Trophoblast cell (in vitro differentiated cells and primary cell): ENCODE measurements at regions not wholly inside any gene's neighbourhood (a gene's known extent, or its start where the extent isn't known, plus 50 kb on each side); places are given as distances from the start of the nearest gene placed in this dataset.

Experiments
- DNase-seq, 2 donors: peaks; one replicate each; pipeline ENCODE4 v3.0.0-alpha.2; 2016
- H2AFZ ChIP-seq: 2 replicates; pipeline ENCODE4 v1.6.1; 2013; ENCODE audit warnings: low read length, moderate library complexity, mild to moderate bottlenecking; ENCODE audit not compliant: insufficient read depth, poor library complexity
- H2AK5ac ChIP-seq: 2 replicates; pipeline ENCODE4 v1.6.1; 2013; ENCODE audit warnings: mild to moderate bottlenecking, low read length
- H2BK120ac ChIP-seq: 2 replicates; pipeline ENCODE4 v1.6.1; 2013; ENCODE audit warnings: low read length, mild to moderate bottlenecking, moderate library complexity; ENCODE audit not compliant: insufficient read depth, poor library complexity
- H2BK12ac ChIP-seq: 2 replicates; pipeline ENCODE4 v1.6.1; 2013; ENCODE audit warnings: mild to moderate bottlenecking, low read length, moderate library complexity
- H2BK5ac ChIP-seq: 2 replicates; pipeline ENCODE4 v1.6.1; 2013; ENCODE audit warnings: low read length, low read depth, moderate library complexity, mild to moderate bottlenecking; ENCODE audit not compliant: poor library complexity
- H3K14ac ChIP-seq: 2 replicates; pipeline ENCODE4 v1.6.1; 2013; ENCODE audit warnings: mild to moderate bottlenecking, low read length
- H3K18ac ChIP-seq: 2 replicates; pipeline ENCODE4 v1.6.1; 2013; ENCODE audit warnings: mild to moderate bottlenecking, low read length
- H3K23ac ChIP-seq: 2 replicates; pipeline ENCODE4 v1.6.1; 2013; ENCODE audit warnings: low read length
- H3K27ac ChIP-seq: 2 replicates; pipeline ENCODE4 v1.5.1; 2013; ENCODE audit warnings: low read depth, mild to moderate bottlenecking, inconsistent platforms, low read length, moderate library complexity
- H3K27me3 ChIP-seq: 2 replicates; pipeline ENCODE4 v1.6.1; 2013; ENCODE audit warnings: inconsistent platforms, mild to moderate bottlenecking, low read length, moderate library complexity; ENCODE audit not compliant: insufficient read depth
- H3K36me3 ChIP-seq, 2 experiments: 1 replicate in 1 of 2; 2 replicates in 1 of 2; pipeline ENCODE4 v1.6.1; 2013; ENCODE audit warnings: low read length in 2 of 2, mild to moderate bottlenecking in 2 of 2, moderate library complexity in 1 of 2; ENCODE audit not compliant: insufficient read depth in 2 of 2, control insufficient read depth in 1 of 2
- H3K4ac ChIP-seq: 2 replicates; pipeline ENCODE4 v1.6.1; 2013; ENCODE audit warnings: low read depth, mild to moderate bottlenecking, low read length, moderate library complexity
- H3K4me1 ChIP-seq, 2 experiments: 1 replicate in 1 of 2; 2 replicates in 1 of 2; pipeline ENCODE4 v1.6.1; 2013; ENCODE audit warnings: low read length in 2 of 2, mild to moderate bottlenecking in 2 of 2, moderate library complexity in 1 of 2; ENCODE audit not compliant: insufficient read depth in 2 of 2, control insufficient read depth in 1 of 2
- H3K4me2 ChIP-seq: 2 replicates; pipeline ENCODE4 v1.6.1; 2013; ENCODE audit warnings: inconsistent platforms, mild to moderate bottlenecking, low read length, moderate library complexity
- H3K4me3 ChIP-seq: 2 replicates; pipeline ENCODE4 v1.5.1; 2013; ENCODE audit warnings: mild to moderate bottlenecking, low read depth, low read length, inconsistent platforms
- H3K79me1 ChIP-seq: one replicate; pipeline ENCODE4 v1.6.1; 2013; ENCODE audit warnings: low read length
- H3K79me2 ChIP-seq: 2 replicates; pipeline ENCODE4 v1.6.1; 2013; ENCODE audit warnings: low read length, mild to moderate bottlenecking; ENCODE audit not compliant: control insufficient read depth, insufficient read depth, poor library complexity
- H3K9ac ChIP-seq: 2 replicates; pipeline ENCODE4 v1.6.1; 2013; ENCODE audit warnings: mild to moderate bottlenecking, low read length
- H3K9me3 ChIP-seq: 2 replicates; pipeline ENCODE4 v1.6.1; 2013; ENCODE audit warnings: low read depth, mild to moderate bottlenecking, control low read depth, inconsistent platforms, low read length; ENCODE audit not compliant: insufficient read depth
- H4K12ac ChIP-seq: 2 replicates; pipeline ENCODE4 v1.6.1; 2013; ENCODE audit warnings: low read depth, mild to moderate bottlenecking, low read length, moderate library complexity
- H4K8ac ChIP-seq: 2 replicates; pipeline ENCODE4 v1.6.1; 2013; ENCODE audit warnings: low read depth, mild to moderate bottlenecking, low read length, moderate library complexity
- H4K91ac ChIP-seq: one replicate; pipeline ENCODE4 v1.6.1; 2013; ENCODE audit warnings: low read depth, mild to moderate bottlenecking, low read length, moderate library complexity
- WGBS: extraction: QIAGEN DNeasy Blood & Tissue Kit; methylation state at CpG from one replicate; pipeline ENCODE4 v1.1.7; 2013; ENCODE audit warnings: missing lambda C conversion rate; ENCODE audit not compliant: insufficient read length, insufficient coverage; ENCODE audit errors: extremely low coverage; 5-methylcytosine and 5-hydroxymethylcytosine counted together

- Histone ChIP-seq H3K9me3 (no peaks in the 10 kb centered on the region), H2AFZ (no peak overlapping the region), H4K8ac (no peak overlapping the region), H3K14ac (no peak overlapping the region), H3K79me2 (no peaks in the 10 kb centered on the region), H3K23ac (no peak overlapping the region), H3K9ac (no peak overlapping the region), H2AK5ac (no peak overlapping the region), H3K18ac (no peak overlapping the region), H3K4me1 (peaks cover 0 to 2% of the 10 kb centered on the region in 2 experiments), H2BK5ac (no peak overlapping the region), H3K27ac (no peak overlapping the region), H3K79me1 (no peaks in the 10 kb centered on the region), H4K12ac (no peak overlapping the region), H3K36me3 (no peaks in the 10 kb centered on the region), H3K27me3 (no peaks in the 10 kb centered on the region), H2BK120ac (no peak overlapping the region), H4K91ac (no peak overlapping the region), H3K4ac (no peak overlapping the region), H3K4me2 (no peak overlapping the region), H2BK12ac (no peak overlapping the region), H3K4me3 (no peak overlapping the region)
- WGBS, result no CpG with 5 or more reads among the region's 4 CpGs
- DNase-seq, result no peak
These were observed 175.7 kb upstream of the EGLN3 start for GRCh38 chr14:34126586-34126985.

GRCh38 chr14:34124585-34124984 is 173.7 kb upstream of the EGLN3 start:
- Histone ChIP-seq H2AK5ac (no peak overlapping the region), H3K14ac (no peak overlapping the region)
- WGBS, result no CpG with 5 or more reads among the region's 4 CpGs

GRCh38 chr14:34122650-34123049 is 171.8 kb upstream of the EGLN3 start:
- Histone ChIP-seq H3K4me1 (no peaks in the 10 kb centered on the region), H3K9ac (no peak overlapping the region), H2AK5ac (no peak overlapping the region), H3K4me2 (no peak overlapping the region), H2BK5ac (no peak overlapping the region), H3K4me3 (no peak overlapping the region), H3K9me3 (no peaks in the 10 kb centered on the region), H4K12ac (no peak overlapping the region), H2AFZ (no peak overlapping the region), H3K79me1 (no peaks in the 10 kb centered on the region), H3K4ac (no peak overlapping the region), H2BK120ac (no peak overlapping the region), H2BK12ac (no peak overlapping the region), H3K14ac (no peak overlapping the region), H3K23ac (no peak overlapping the region), H3K18ac (no peak overlapping the region), H3K27ac (no peak overlapping the region), H3K27me3 (no peaks in the 10 kb centered on the region), H4K91ac (no peak overlapping the region), H4K8ac (no peak overlapping the region), H3K36me3 (no peaks in the 10 kb centered on the region), H3K79me2 (no peaks in the 10 kb centered on the region)
- DNase-seq, result no peak
- no CpG with 5 or more reads among the region's 1 CpG for WGBS

More at GRCh38 chr14:34124585-34124984, 173.7 kb upstream of the EGLN3 start:
- Histone ChIP-seq H3K4me2 (no peak overlapping the region), H4K12ac (no peak overlapping the region), H3K23ac (no peak overlapping the region), H3K4ac (no peak overlapping the region), H4K8ac (no peak overlapping the region), H3K79me1 (no peaks in the 10 kb centered on the region), H4K91ac (no peak overlapping the region), H3K27ac (no peak overlapping the region), H2AFZ (no peak overlapping the region), H3K79me2 (no peaks in the 10 kb centered on the region), H3K9ac (no peak overlapping the region), H3K36me3 (no peaks in the 10 kb centered on the region), H3K27me3 (no peaks in the 10 kb centered on the region), H2BK5ac (no peak overlapping the region), H3K4me3 (no peak overlapping the region), H2BK120ac (no peak overlapping the region), H3K18ac (no peak overlapping the region), H3K4me1 (no peaks in the 10 kb centered on the region), H3K9me3 (no peaks in the 10 kb centered on the region), H2BK12ac (no peak overlapping the region)
- no peak for DNase-seq

- H3K4me3 ChIP-seq, result no peak overlapping the region
- no peaks in the 10 kb centered on the region for H3K79me1 ChIP-seq
- H3K14ac ChIP-seq, result no peak overlapping the region
- H2BK12ac ChIP-seq, result no peak overlapping the region
- H3K4ac ChIP-seq, result no peak overlapping the region
- no peak overlapping the region for H4K8ac ChIP-seq
- no peak overlapping the region for H3K9ac ChIP-seq
- H2BK5ac ChIP-seq, result no peak overlapping the region
- H3K4me2 ChIP-seq, result no peak overlapping the region
- no peaks in the 10 kb centered on the region for H3K27me3 ChIP-seq
- no peak overlapping the region for H3K18ac ChIP-seq
- H2BK120ac ChIP-seq, result no peak overlapping the region
- H3K79me2 ChIP-seq, result no peaks in the 10 kb centered on the region
- no peak overlapping the region for H2AFZ ChIP-seq
- no peaks in the 10 kb centered on the region for H3K36me3 ChIP-seq
- H4K12ac ChIP-seq, result no peak overlapping the region
- no peak for DNase-seq
- H3K9me3 ChIP-seq, result no peaks in the 10 kb centered on the region
- H2AK5ac ChIP-seq, result no peak overlapping the region
- WGBS, result no CpG with 5 or more reads among the region's 3 CpGs
- H3K27ac ChIP-seq, result no peak overlapping the region
- H3K4me1 ChIP-seq, result no peaks in the 10 kb centered on the region
- no peak overlapping the region for H4K91ac ChIP-seq
- H3K23ac ChIP-seq, result no peak overlapping the region
These were observed 171.2 kb upstream of the EGLN3 start for GRCh38 chr14:34122081-34122480.
